EL (cell line): ENCODE measurements at regions not wholly inside any gene's neighbourhood (a gene's known extent, or its start where the extent isn't known, plus 50 kb on each side); places are given as distances from the start of the nearest gene placed in this dataset.
A peak's percentile ranks its signal among the peaks of the same experiment; 100 is the strongest.
"Not testable (repeated sequence)": the region's sequence is repeated elsewhere in the genome, so short reads cannot be mapped to it uniquely, and the experiment has no call there.

Experiments
- DNase-seq: peaks from one replicate; pipeline ENCODE4 v3.0.0-alpha.2; 2016

DNA sequence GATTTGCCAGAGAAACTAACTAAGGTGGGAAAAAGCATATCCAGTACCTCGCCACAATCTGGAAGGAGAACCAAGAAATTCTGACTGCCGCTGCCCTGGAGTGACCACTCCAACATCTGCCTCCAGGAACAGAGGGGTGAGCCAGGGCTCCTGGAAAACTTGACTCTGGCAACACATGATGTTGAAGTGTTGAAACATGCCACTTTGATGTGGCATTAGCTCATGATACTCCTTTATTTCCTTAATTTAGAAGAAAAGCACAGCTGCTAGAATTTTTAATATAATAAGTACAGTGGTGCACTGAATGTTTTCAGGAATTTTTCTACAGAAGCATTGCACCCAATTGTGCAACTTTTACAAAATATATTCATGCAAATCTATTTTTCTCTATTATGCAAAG, 109.9 kb upstream of the BCL6 start:
- DNase-seq, result no peak

DNA sequence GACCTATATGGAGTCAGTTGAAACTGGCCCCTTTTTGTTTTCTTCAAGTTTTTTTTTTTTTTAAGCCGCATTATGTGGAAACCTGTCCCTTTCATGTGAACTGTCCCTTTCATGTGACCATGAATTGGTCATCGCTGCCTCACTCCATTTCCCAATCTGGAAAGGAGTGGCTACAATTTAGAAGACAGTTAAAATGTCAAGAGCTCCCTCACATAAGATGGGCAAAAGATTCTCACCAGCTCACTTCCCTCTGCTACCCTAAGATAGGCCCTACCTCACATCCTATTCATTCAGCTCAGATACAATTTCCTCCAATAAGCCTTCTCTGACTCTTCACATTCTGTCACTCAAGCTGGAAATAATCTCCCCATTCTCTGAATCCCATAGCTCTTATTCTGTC, 111.3 kb upstream of the BCL6 start:
- DNase-seq, result no peak

DNA sequence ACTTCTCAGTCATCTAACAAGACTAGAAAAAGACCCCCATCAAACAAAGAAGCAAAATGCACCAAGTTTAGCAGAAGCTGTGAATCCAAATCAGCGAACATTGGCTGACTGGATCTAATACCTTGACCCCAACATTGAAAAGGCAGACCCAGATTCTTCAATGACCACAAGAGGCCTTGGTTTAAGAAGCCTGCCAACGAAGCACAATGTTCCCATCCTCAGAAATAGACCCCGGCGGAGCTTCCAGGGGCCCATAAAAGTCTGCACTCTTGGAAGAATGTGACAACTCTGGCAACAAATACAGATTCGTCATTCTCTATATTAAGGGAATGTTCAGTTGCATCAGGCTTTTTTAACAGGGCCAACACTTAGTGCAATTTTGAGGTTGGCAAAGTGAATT, 112.8 kb upstream of the BCL6 start:
- DNase-seq, result no peak

DNA sequence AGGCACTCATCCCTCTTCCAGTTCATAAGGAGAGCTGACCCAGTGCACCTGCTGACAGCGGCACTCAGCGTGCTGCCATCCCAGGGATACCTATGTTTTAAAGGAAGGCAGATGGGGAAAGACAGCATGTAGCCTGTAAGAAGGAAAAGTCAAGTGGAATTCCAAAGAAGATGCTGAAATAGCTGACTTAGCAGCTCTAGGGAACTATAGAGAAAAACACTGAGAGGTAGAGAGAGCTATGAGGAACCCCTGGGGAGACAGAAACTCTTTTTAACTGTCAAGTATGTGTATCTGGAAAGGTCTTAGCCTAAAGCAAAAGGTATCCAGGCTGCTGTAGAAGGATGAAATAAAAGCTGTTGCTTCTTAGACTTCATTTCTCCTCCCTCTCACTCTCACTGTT, 113.4 kb upstream of the BCL6 start:
- no peak for DNase-seq

DNA sequence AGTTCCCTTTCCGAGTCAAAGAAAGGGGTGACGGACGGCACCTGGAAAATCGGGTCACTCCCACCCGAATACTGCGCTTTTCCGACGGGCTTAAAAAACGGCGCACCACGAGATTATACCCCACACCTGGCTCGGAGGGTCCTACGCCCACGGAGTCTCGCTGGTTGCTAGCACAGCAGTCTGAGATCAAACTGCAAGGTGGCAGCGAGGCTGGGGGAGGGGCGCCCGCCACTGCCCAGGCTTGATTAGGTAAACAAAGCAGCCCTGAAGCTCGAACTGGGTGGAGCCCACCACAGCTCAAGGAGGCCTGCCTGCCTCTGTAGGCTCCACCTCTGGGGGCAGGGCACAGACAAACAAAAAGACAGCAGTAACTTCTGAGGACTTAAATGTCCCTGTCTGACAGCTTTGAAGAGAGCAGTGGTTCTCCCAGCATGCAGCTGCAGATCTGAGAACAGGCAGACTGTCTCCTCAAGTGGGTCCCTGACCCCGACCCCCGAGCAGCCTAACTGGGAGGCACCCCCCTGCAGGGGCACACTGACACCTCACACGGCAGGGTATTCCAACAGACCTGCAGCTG, 117.5 kb upstream of the BCL6 start:
- DNase-seq, result not testable (repeated sequence)

DNA sequence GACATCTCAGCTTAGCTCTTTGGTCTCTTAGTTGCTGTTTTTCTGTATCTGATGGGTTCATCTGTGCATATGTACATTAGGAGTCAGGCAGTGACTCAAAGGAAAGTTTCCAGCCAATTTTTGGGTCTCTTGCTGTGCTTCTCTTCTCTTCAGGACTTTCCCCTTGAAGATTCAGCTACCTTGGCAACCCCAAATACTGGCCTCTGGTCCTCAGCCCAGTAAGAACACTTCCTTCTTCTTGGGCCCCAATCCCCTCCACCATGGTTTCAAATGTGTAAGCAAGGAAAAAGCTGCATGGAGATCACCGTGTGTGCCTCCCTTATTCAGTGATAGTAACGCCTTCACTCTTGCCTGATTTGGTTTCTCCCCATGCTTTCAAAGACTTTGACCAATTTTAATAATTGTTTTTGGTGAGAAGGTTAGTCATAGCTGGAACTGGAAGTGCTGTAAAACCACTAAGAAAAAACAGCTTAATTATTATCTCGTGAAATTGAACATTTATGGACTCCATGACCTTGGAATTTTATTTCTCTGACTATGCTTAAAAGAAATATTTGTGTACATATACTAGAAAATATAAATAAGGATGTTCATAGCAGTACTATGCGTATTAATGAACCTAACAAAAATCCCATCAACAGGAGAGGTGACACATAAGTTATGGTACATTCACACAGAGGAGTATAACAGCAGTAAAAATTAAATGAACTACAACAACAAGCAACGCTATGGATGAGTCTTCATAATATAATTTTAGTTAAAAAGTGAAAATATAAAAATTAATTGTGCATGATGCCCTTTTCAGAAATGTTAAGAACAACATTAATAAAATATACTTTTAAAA, 125.3 kb upstream of the BCL6 start:
- no peak for DNase-seq

DNA sequence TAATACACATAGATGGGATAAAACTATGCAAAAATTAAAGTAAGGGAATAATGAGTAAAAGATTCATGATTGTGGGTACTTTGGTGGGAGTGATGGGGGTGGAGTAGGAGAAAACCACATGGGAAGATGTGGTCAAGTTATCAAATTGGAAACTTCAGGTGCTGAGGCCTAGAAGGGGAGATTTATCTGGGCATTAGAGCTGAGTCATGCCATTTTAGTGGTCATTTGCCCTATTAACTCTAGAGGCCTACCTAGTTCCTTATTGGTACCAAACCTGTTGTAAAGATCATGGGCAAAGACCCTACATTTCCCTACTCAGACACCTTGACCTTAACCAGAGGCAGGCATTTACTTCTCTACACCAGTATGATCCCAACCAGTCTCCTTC, 125.9 kb upstream of the BCL6 start:
- DNase-seq, result no peak

DNA sequence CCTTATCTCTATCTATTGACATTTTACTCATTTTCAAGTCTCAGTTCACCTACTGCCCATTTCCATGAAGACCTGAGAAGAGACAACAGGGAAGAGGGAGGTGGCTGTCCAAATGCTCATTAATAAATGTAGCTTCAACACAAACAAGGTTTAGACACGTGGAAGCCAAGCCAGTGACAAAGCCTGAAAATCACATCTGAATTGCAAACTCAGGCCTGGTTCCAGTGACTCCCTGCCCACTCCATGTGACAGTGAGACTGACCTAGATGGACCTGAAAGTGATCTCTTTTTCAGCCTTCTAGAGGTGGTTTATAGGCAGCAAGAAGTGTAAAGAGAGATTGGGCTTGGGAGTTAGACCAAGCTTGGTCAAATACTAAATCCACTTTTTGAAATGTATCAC, 126.6 kb upstream of the BCL6 start:
- DNase-seq, result no peak

DNA sequence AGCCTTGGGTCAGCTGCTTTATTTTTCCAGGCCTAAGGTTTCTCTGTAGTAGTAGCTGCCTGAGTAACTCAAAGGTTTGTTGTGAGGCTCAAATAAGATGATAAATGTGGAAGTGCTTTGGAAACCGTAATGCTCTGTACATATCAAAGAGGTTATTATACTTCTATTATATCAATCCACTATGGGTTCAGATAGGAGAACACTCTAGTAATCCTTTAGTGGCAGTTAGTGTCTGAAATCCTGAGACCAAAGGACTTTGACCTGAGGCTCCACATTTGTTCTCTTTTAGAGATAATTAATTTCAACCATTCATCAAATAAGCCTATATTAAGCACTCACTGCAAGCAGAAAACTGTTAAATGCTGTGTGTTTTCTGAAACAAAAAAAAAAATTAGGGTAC, 128.6 kb upstream of the BCL6 start:
- no peak for DNase-seq

DNA sequence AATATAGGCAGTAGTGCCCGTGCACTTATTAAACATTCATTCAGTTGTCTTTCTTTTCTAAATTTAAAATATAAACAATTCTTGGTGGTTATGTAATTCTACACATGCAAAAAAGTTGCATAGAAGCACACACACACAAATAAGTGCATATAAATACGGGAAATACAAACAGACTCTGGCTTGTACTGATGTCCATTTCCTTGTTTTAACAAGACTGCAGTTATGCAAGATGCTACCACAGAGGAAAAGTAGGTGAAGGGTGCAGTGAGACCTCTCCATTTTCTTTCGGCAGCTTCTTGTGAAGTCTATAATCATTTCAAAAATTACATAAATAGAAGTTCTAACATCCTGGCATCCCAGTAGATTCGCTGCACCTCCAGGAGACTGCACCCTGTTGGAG, 130.6 kb upstream of the BCL6 start:
- DNase-seq, result no peak

DNA sequence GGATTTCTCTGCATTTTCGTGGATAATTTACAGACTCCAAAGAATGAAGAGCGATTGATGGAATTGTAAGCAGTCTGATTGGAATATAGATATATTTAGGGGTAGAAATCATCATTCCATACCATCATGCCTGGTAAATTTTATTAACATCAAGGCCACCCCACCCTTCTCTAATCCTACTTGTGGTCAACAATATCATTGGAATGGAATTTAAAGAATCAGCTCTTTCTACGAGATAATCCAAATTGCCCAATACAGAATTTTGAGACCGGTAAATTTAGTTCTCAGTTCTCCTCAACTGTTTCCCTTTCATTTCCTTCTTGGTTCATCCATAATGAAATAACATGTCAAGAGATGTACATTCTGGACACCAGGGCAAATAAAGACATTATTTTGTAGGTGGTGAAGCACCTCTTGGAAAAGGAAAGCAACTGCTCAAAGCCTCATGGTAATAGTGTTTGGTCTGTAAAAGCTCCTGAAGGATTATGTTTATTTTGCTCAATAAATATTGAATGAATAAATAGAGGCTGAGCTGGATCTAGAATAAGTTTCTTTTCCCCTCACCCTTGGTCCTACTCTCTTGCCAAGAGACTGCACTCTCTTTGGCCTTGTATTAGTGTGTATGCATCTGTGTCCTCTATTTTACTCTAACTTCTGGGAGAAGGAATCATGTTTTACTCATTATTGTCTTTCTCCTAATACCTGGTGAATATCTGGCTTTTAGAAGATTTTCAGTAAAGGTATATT, 133.7 kb upstream of the BCL6 start:
- DNase-seq, result peak; percentile 74

DNA sequence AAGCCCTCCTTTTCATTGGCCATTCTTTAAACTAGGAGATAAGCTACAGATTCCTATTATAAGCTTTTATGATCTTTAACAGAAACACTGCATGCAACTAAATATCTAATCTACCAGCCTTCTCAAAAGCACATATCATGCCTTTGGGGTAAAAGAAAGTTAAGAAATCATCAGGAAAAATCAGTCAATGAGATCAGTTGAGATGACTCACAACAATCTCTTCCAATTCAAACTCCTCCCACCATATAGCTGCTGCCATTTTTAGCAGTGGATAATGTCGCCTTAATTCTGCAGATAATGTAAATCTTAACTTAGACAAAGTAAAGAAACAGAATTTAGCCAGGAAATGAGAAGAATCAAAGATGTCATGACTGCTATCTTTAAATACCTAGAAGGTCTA, 135.2 kb upstream of the BCL6 start:
- peak; percentile 23 for DNase-seq

DNA sequence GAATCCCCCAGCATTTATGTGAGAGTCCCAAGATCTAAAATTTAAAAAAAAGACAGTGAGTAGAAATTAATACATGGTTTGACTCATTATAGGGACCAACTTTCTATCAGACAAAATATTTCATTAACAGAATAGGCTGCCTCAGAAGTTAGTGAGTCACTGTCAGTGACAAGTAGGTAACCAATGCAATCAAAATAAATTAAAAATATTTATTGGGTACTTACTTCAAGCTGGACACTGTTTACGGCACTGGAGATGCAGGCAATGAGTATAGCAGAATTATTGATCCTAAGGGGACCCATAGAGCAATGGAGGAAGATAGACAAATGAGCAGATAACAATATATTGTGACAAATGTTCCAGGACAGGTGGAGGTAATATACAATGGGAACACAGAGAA, 135.6 kb upstream of the BCL6 start:
- DNase-seq, result no peak

DNA sequence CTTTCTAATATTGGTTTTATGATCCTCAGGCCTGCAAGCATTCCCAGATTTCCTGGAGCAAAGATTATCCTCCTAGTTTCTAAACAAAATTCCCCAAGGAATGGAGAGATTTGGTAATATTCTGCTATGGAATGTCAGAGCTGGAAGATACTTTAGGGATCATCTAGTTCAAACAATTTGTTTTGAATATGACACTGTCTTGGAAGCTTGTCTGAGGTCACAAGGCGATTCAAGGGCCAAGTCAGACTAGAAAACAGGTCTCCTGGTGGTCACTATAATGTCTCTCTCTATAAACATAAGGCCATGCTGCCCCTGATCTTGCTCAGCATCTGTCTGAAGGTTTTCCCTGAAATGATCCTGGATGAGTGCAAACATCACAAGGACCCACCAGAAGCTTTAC, 143.4 kb upstream of the BCL6 start:
- no peak for DNase-seq

DNA sequence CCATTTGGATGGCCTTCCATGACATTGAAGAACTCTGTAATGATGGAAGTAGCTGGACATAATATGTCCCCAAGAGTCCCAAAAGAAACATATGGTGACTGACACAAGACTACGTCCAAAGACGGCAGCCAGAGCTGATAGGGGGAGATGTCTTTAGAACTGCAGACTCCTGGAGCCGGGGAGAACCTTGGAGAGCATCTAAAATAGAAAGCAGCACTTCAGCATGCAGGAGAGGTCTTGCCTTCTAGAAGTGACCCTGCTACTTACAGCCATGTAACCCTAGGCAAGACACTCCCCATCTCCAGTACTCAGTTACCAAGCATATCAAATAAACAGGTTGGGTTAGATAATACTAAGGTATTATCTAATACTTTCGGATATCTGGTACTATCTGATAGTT, 143.8 kb upstream of the BCL6 start:
- DNase-seq, result no peak

DNA sequence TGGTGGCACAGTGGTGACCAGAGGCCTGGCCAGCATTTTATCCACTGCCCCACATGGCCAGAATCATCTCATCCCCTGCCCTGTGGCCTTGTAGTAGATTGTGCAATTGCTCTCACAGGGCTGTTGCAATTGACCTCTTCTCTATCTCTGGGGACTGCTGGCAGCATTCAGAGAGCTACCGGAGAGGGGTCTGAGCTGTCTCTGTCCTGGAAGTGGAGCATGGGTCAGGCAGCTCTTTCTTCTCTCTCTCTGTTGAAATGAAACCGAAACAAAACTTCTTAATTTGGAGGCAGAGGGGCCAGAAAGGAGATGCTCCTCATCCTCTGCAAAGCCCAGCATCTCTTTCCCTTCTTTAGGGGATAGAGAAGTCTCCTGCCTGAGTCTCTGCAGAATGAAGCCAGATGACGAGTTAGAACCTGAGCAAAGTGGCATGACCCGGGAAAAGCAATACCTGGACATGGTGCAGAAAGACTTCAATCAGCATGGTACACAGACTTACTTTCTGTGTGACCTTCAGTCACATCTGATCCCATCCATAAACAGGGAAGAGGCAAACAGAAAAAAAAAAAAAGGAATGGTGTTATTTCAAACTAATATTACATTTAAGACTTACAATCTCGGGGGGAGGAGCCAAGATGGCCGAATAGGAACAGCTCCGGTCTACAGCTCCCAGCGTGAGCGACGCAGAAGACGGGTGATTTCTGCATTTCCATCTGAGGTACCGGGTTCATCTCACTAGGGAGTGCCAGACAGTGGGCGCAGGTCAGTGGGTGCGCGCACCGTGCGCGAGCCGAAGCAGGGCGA, 144.5 kb upstream of the BCL6 start:
- DNase-seq, result no peak

DNA sequence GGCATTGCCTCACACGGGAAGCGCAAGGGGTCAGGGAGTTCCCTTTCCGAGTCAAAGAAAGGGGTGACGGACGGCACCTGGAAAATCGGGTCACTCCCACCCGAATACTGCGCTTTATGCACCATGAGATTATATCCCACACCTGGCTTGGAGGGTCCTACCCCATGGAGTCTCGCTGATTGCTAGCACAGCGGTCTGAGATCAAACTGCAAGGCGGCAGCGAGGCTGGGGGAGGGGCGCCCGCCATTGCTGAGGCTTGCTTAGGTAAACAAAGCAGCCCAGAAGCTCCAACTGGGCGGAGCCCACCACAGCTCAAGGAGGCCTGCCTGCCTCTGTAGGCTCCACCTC, 145.1 kb upstream of the BCL6 start:
- DNase-seq, result not testable (repeated sequence)

DNA sequence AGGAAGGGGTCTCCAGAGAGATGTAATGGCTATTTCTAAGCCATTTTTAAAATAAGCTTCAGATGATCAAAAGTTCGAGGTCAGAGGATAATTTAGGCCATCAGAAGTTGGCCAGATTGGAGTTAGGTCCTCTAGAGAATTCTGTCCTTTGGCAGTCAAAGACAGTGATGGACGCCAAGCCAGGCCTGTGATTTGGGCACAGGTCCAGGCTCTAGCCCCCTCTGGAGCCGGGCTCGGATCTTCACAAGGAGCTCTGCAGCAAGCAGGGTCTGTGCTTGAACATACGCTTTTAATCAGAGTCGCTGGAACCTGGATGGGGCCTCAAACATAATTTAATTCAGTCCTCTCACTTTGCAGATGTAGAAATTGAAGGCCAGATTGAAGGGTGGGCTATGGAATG, 151.4 kb upstream of the BCL6 start:
- DNase-seq, result no peak

DNA sequence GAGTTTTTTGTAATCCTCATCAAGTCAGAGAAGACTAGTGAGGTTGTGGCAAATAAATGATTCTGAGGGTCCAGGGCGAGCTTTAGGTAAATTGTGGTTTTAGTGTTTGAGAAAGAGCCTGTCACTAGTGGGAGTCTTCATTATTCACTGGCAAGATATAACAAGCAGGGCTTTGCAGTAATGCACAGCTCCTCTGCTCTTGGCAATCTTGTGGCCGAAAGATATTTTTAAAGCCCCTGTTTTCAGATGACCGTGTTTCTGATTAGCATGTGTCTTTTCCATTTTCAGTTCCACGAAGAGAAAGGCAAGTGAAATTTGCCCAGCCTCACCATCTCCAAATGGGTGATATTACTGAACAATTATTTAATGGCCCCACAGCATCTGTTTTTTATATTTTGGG, 154.0 kb upstream of the BCL6 start:
- DNase-seq, result no peak

DNA sequence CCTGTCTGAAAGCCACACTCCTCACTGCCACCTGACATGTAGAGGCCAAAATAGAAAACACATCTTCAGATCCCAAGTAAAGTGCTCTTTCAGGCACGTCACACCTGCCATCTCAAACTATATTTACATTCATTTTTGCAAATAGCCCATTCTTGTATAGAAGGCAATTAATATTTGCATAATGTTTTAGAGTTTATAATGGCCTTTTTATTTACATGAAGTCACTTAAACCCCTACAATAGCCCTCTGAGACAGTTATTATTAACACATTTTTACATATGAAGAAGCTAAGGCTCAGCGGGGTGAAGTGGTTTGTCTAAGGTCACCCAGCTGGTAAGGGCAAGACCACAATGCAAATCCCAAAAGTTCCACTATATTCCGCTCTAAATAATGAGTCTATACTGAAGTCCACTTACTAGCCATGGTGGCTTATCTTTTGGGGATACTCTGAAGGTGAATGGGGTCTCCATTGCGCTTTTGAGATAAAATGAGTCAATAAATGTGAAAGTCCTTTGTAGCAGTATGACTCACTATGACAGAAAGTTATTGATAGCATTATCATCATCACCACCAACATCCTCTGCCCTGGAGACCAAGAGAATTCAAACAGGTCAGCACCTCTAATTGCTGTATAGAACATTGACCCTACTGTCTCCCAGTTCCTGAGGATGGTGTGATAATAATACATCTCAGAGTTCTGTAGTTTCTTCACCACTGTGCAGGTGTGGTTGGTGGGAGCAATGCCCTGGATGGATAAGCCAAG, 155.9 kb upstream of the BCL6 start:
- DNase-seq, result no peak

DNA sequence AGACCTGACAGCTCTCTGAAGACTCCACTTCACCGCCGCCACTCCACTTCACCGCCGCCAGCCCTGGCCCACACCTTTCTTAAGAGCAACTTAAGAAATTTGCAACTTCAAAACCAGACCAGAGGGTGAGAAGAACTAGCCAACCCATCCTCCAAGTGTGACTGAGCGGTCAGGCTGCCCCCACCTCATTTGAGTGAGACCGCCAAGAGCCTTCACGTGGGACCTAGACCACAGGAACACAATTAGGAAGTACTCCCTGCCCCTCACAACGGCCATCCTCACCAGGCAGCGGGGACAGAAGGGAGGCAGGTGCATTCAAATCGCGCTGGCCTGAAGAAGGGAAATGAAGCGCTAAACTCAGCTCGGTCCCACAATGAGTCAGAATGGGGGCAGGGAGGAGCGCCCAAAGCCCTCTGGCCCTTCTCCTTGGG, 156.8 kb upstream of the BCL6 start:
- DNase-seq, result no peak

DNA sequence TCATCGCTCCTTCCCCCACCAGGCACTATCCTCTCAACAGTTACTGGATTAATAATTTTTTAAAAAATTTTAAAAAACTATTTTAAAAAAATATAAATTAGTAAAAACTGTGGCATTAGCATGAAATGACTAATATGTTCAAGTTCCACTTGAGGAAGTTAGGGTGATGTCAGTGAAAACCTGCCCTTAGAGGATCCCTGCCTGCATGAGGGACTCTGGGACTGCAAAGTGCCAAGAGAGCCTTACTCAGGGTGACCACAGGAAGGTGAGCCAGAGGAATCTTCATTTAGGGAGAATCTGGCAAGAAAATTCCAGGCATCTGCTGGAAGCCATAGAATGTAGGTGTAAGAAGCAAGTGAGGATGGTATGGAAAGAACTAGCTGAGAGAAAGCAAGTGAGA, 157.7 kb upstream of the BCL6 start:
- no peak for DNase-seq

DNA sequence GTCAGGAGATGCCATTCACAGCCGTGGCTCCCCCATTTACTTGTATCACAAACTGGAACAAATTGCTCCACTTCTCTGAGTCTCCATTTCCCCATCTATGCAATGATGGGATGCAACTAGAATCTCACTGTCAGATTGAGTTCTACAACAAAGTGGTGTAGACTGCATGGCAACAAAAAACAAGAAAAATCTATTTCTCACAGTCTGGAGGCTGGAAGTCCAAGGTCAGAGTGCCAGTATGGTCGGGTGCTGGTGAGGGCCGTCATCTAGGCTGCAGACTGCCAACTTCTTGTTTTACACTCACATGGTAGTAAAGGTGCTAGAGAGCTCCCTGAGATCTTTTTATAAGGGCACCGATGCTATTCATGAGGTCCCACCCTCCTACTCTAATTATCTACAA, 158.4 kb upstream of the BCL6 start:
- DNase-seq, result no peak
